GM19468 (cell line): ENCODE measurements at regions not wholly inside any gene's neighbourhood (a gene's known extent, or its start where the extent isn't known, plus 50 kb on each side); places are given as distances from the start of the nearest gene placed in this dataset.
A peak's percentile ranks its signal among the peaks of the same experiment; 100 is the strongest.

Source experiments
- ATAC-seq: cut with Tn5 transposase; IDR thresholded peaks from one replicate; pipeline ENCODE4 v1.9.1; 2021; ENCODE audit warnings: mild to moderate bottlenecking, moderate library complexity, moderate number of reproducible peaks; ENCODE audit not compliant: unreplicated experiment; ENCODE audit errors: extremely low read depth

DNA sequence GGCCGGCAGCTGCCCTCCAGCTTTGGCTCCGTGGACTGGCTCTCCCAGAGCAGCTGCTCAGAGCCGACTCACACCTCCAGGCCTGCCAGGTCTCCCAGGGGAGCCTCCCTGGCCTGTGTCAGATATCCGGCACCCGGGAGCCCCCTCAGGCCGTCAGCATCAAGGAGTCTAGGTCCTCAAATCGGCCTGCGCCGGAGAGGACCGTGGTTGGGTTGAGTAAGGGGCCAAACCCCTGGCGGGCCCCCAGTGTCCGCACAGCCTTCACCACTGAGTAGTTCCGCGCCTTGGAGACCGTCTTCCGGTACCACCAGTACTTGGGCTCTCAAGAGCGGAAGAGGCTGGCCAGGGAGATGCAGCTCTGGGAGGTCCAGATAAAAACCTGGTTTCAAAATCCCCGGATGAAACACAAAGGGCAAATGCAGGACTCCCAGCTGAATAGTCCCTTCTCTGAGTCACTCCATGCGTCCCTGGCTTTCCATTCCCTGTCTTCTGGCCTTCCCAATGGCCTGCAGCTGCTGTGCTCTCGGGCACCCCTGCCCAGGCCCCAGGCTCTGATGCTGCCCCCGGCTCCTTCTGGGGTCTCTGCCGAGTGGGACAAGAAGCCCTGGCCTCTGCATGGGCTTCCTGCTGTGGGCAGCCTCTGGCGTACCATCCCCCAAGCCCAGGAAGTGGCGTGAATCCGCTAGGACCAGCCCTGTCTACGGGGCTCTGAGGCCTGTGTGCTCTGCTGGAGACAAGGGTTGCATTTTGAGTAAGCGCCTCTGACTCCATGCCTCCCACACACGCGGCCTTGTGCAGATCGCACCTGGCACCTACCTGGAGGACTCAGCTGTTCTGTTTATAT, 245.1 kb upstream of the ATXN7L3B start:
- ATAC-seq, result no peak

DNA sequence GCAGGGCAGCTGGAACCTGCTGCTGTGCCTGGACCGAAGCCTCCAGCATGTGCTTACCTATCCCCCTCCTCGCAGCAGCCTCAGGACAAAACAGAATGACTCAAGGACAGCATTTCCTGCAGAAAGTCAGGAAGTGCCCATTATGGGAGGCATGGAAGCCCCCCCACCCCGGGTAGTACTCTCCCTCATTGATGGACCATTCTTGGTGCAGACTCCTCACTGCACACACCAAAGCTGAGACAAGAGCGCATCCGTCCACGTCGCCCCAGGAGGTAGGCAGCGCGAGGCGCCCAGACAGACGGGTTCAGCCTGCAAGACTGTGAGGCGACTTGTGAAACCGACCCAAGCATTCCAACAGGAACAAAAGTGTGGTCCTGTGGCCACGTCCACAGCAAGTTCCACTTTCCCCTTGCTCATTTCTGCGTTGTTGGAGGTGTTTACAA, 243.9 kb upstream of the ATXN7L3B start:
- no peak for ATAC-seq

GRCh38 chr12:74317078-74317601, 220.5 kb upstream of the ATXN7L3B start:
- ATAC-seq, result no peak

GRCh38 chr12:74317741-74318140, 219.9 kb upstream of the ATXN7L3B start:
- no peak for ATAC-seq

GRCh38 chr12:74319886-74320285, 217.7 kb upstream of the ATXN7L3B start:
- ATAC-seq, result no peak

- ATAC-seq, result no peak
Observed at GRCh38 chr12:74321381-74321780, 216.3 kb upstream of the ATXN7L3B start.

DNA sequence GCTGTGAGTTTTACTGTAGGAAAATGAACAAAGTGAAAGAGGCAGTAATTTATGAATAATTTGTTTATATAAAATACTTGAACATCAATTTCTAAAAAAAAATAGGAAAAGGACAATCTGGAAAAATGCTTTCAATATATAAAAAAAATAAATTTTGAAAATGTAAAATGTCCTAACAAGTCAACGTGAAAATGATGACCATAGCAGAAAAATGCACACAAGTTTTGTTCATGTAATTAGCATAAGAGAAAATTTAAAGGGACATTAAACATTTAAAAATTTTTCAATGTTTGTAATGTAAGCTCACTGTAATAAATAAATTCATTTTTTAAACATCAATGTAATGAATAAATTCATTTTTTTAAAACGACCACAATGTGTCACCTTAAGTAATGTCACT, 214.8 kb upstream of the ATXN7L3B start:
- no peak for ATAC-seq

DNA sequence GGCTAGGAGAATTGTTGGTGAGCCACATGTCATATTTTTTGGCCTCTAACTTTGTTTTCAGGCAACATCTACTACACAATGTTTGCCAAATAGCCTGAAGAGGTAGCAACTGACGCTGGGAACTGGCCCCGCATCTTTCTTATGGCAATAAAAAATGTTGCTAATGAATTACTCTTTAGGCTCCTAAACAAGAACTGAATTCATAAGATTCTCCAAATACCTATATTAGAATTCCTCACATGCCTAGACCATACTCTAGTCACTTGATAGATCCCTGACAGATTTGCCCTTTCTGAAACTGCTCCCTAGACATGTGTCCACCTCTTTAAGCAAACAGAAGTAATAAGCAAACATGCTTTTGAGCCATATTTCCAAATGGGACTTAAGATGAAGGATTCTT, 209.0 kb upstream of the ATXN7L3B start:
- ATAC-seq, result no peak

- ATAC-seq, result no peak
Observed at GRCh38 chr12:74334780-74335179, 202.9 kb upstream of the ATXN7L3B start.

- no peak for ATAC-seq
Observed at GRCh38 chr12:74337951-74338350, 199.7 kb upstream of the ATXN7L3B start.

DNA sequence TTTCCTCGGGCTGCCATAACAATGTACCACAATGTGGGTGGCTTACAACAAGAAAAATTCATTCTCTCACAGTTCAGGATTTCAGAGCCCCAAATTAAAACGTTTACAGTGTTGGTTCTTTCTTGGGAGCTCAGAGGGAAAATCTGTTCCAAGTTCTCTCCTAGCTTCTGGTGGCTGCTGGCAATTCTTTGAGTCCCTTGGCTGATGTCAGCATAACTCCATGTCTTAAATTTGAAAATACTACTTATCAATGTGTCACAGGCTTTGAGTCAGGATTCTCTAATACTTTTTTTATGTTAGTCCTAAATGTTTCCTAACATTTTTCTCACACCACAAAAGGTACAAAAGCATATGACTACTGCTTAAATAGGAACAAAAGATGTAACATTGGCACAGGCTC, 198.4 kb upstream of the ATXN7L3B start:
- ATAC-seq, result no peak

DNA sequence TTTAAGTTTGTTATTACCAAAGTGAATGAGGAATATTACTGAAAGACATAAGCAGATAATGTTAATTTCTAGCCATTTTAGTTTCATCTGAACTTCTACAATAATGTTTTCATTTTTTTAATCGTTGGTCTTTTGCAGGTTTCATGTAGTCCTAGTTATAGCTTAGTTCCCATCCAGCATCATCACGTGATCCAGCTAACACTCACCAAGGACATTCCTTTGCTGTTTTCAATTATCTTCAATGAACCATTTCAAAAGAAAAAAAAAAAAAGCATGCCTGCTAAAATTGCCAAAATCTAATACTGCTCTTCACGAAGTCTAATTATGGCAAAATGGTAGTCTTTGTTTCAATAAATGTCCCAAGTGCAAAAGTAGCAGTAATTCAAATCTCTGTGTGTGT, 187.7 kb upstream of the ATXN7L3B start:
- ATAC-seq, result no peak

DNA sequence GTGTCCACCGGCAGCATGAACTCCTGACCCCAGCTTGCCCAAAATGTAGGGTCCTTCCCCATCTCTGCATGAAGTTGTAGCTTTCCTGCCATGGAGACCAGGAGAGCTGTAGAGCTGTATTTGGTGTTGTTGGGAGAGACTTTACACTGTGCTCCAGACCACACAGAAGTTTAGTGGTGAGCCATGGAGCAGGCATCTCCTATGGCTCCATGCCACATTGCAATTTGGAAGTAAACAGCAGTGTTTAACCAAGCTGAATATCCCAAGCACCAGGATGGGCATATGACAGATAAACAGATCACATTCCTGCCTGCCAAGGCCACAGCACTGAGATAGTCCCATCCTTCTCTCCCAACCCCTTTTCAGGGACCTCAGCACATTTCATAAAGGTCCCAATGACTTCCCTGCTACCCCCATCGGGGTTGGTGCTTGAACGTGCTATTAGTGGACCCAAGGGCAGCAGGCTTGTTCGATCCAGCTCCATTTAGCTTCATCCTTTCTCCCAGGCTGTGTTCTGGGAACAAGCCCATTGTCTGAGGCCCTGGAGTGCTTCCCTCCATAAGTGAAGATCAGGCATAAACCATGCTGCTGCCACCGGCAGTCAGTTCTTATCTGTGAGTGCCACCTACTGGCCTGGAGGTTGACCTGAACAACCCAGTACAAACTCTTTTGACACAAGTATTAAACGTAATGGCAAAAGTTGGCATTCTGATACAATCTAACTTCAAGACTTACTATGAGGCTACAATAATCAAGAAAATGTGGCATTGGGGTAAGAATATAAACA, 172.3 kb upstream of the ATXN7L3B start:
- peak; percentile 67 for ATAC-seq

DNA sequence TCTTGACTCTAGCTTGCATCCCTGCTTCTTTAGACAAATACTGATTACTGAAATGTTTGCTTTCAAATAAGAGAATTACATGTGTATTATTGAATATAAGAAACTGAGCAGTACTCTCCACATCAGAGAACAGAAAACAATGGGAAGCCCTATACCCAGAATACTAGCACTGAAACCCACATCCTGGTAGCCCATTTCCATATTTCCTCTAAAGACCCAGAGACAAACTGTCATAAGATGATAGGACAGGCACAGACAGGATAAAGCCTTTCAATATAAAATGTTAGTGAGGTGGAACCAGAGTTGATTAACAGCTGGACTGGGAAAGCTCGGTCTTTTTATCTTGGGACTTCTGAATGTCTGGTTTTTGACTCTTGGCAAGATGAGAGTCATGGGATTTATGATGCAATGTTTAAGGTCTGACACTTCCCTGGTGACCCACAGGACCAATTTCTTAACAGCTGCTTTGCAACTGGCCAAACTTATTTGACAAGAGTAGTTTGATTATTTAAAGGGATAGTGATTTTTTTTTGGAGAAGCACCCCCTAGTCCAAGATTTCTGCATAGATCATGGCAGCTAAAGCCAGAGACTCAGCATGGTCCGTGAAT, 166.9 kb upstream of the ATXN7L3B start:
- ATAC-seq, result no peak

GRCh38 chr12:74379114-74379513, 158.5 kb upstream of the ATXN7L3B start:
- no peak for ATAC-seq

DNA sequence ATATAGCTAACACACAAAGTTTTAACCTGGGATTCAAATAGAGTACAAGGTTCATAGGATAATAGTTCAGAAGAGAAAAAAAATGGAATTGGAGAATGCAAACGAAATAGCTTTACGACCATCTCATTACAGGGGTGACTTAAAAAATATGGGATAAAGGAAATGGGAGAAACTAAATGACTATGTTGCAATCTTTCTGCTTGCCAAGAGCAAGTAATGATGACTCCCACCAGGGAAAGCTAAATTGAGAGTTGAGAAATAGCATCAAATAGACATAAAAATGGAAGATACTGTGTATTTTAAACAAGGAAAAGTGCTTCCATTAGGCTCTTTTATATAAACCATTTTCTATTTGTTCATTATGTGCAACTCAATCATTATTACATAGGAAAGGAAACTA, 155.7 kb upstream of the ATXN7L3B start:
- no peak for ATAC-seq

DNA sequence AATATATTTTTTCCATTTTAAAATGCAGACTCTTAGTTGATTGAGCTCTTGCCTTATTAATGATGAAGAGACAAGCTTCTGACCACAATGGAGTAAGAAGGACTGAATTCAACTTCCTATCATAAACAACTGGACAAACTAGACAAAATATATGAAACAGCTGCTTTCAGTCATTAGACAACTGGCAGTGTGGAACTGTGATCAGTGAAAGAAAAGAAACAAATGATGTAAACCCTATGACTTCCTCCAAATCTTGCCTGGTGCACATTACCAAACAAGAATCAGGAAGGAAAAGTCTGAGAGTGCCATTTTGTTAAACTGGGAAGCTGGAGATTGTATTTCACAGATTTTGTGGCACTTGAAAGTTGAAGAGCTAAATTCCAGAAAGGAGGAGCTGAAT, 154.7 kb upstream of the ATXN7L3B start:
- ATAC-seq, result no peak

DNA sequence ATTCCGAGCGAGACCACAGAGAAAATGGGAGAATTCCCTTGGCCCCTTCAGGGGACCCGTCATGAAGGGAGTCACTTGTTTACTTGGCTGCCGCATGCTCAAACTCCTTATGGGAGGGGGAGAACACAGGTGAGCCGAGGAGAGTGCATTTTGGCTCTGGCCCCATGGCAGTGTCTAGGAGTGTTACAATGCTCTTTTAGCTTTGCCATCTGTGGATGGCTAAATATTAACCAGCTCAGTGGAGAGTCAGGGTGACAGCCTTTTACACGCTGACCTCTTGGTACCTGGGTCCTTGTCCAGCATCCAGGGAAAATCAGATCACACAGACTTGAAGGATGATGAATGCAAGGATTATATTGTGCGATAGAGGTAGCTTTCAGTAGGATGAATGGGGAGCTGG, 146.4 kb upstream of the ATXN7L3B start:
- ATAC-seq, result no peak

- ATAC-seq, result no peak
Observed at GRCh38 chr12:74393272-74393671, 144.4 kb upstream of the ATXN7L3B start.

GRCh38 chr12:74394647-74395046, 143.0 kb upstream of the ATXN7L3B start:
- no peak for ATAC-seq

DNA sequence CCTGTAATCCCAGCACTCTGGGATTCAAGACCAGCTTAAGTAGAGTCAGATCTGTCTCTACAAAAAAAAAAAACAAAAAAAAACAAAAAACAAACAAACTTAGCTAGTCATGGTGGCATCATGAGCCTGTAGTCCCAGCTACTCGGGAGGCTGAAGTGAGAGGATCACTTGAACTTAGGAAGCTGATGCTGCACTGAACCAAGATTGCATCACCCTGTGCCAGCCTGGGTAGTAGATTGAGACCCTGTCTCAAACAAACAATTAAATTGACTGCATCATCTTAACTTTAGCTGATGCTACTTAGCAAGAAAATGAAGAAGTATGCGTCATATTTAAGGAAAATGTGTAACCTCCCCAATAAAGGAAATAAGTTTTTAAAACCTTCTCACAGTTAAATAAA, 136.6 kb upstream of the ATXN7L3B start:
- no peak for ATAC-seq
